ENCODE measurements at regions not wholly inside any gene's neighbourhood (a gene's known extent, or its start where the extent isn't known, plus 50 kb on each side); places are given as distances from the start of the nearest gene placed in this dataset.

DNA sequence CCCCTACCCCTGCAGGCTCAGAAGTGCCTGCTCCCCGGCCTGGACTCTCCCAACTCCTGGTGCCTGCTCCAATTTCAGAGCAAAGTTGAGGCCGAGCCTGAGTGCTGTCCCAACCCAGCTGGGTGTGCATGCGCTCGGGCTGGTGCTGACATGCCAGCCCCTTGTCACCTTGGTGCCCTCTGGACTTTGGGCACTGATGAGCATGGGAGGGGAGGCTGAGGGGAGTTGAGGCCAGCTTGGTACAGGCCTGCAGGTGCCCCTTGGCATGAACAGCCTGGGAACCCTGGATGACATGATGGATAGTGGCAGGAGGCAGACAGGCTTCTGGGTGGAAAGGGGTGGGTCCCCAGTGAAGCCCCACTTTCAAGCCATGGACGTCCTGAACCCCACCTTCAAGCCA is 366.1 kb upstream of the NEGR1 start:
- TF ChIP-seq POLR2A (IDR thresholded peaks at IDR 0.05; ENCODE audit: low read depth, low read length) (no peak), POLR2AphosphoS5 (IDR thresholded peaks at IDR 0.05; ENCODE audit: low read depth, low read length) (no peak), TAF1 (IDR thresholded peaks at IDR 0.05; ENCODE audit: low read depth, low read length) (no peak), POU2F2 (IDR thresholded peaks at IDR 0.05; ENCODE audit: low read depth, low read length) (no peak), SPI1 (IDR thresholded peaks at IDR 0.05; ENCODE audit: low read depth, low read length) (no peak), PAX5 (IDR thresholded peaks at IDR 0.05; ENCODE audit: insufficient read depth, low read length, severe bottlenecking) (no peak)
